OCI-LY7 (cell line): ENCODE measurements at regions not wholly inside any gene's neighbourhood (a gene's known extent, or its start where the extent isn't known, plus 50 kb on each side); places are given as distances from the start of the nearest gene placed in this dataset. TPM values are rescaled to one million over a fixed set of nuclear protein-coding genes. Genes with fewer than 3 reads are reported as not detected.

ENCODE experiments used
- BruUV-seq: library from RNA; stranded (reverse); fragments of 400-500 nt; replicated peaks from 2 replicates; lab custom pipeline; 2021; lab: Mats Ljungman, UMichigan
- CTCF ChIA-PET: fragments of 300-600 bp; sonication (Branson Sonifier 250); formaldehyde crosslinking; loops from one replicate; lab custom pipeline; 2022; ENCODE audit warnings: antibody characterized with exemption; ENCODE audit not compliant: unreplicated experiment; lab: Charles Lee
- POLR2A ChIA-PET: fragments of 300-600 bp; sonication (Branson Sonifier 250); formaldehyde crosslinking; loops from one replicate; lab custom pipeline; 2022; ENCODE audit warnings: antibody characterized with exemption; lab: Charles Lee
- DNase-seq: peaks from one replicate; pipeline ENCODE4 v3.0.0-alpha.2; 2015; ENCODE audit warnings: low spot score
- H2AFZ ChIP-seq: fragments of 200-600 bp; sonication (generic), shearing (Covaris generic); 2 replicates; pipeline ENCODE4 v1.6.1; 2014; ENCODE audit warnings: mild to moderate bottlenecking, antibody characterized with exemption, low read length, moderate library complexity
- H3K27ac ChIP-seq: fragments of 200-600 bp; sonication (generic); 2 replicates; pipeline ENCODE4 v1.5.1; 2014; ENCODE audit warnings: mixed run types, low read depth, mild to moderate bottlenecking, moderate library complexity, low read length, inconsistent platforms; ENCODE audit not compliant: poor library complexity, severe bottlenecking
- H3K36me3 ChIP-seq: fragments of 200-600 bp; sonication (generic); 2 replicates; pipeline ENCODE4 v1.6.1; 2014; ENCODE audit warnings: mild to moderate bottlenecking, antibody characterized with exemption, low read length, moderate library complexity, mixed read lengths; ENCODE audit not compliant: insufficient read depth
- H3K4me1 ChIP-seq: fragments of 200-600 bp; sonication (generic); 2 replicates; pipeline ENCODE4 v1.5.1; 2014; ENCODE audit warnings: mild to moderate bottlenecking, low read length; ENCODE audit not compliant: insufficient read depth, poor library complexity, severe bottlenecking
- H3K4me2 ChIP-seq: fragments of 200-600 bp; sonication (generic); 2 replicates; pipeline ENCODE4 v1.6.1; 2014; ENCODE audit warnings: mild to moderate bottlenecking, low read length
- H3K4me3 ChIP-seq: fragments of 200-600 bp; sonication (generic); 2 replicates; pipeline ENCODE4 v1.5.1; 2014; ENCODE audit warnings: mild to moderate bottlenecking, low read depth, low read length; ENCODE audit not compliant: poor library complexity, severe bottlenecking
- H3K79me2 ChIP-seq: fragments of 200-600 bp; sonication (generic); 2 replicates; pipeline ENCODE4 v1.6.1; 2016; ENCODE audit warnings: low read depth, mild to moderate bottlenecking, low read length, moderate library complexity, mixed read lengths; ENCODE audit not compliant: insufficient read depth
- H3K9me2 ChIP-seq: fragments of 200-600 bp; sonication (generic); 2 replicates; pipeline ENCODE4 v1.6.1; 2016; ENCODE audit warnings: mild to moderate bottlenecking, low read length, mixed read lengths; ENCODE audit not compliant: insufficient read depth
- H3K9me3 ChIP-seq: fragments of 200-600 bp; sonication (generic); 2 replicates; pipeline ENCODE4 v1.6.1; 2014; ENCODE audit warnings: mild to moderate bottlenecking, mixed run types, low read length, mixed read lengths
- H4K20me1 ChIP-seq: fragments of 200-600 bp; sonication (generic); 2 replicates; pipeline ENCODE4 v1.6.1; 2014; ENCODE audit warnings: mild to moderate bottlenecking, antibody characterized with exemption, low read length, moderate library complexity, mixed read lengths; ENCODE audit not compliant: insufficient read depth
- EZH2phosphoT487 ChIP-seq: fragments of 200-600 bp; sonication (generic); IDR thresholded peaks from 2 replicates; pipeline ENCODE4 v1.6.1; 2018; ENCODE audit warnings: low read depth, borderline replicate concordance, mild to moderate bottlenecking, mixed run types, antibody characterized with exemption, low read length, moderate library complexity, mixed read lengths
- intact Hi-C: fragments of 100-400 bp; cut with micrococcal nuclease; formaldehyde crosslinking; loops from one replicate; pipeline ENCODE4 v1.10.0; 2022; ENCODE audit not compliant: unreplicated experiment
- microRNA-seq: library from miRNA; unstranded; fragments of <30 nt; microRNA quantifications from one replicate; pipeline ENCODE4 v1.2.0, GENCODE V29; 2022; ENCODE audit warnings: borderline replicate concordance
- small RNA-seq: library from RNA; depleted of rRNA; stranded (forward); fragments of <200 nt; gene quantifications from one replicate; pipeline ENCODE3, GENCODE V24; 2014
- TF ChIP-seq, protein P1 (sequence below): fragments of 200-600 bp; sonication (generic); conservative IDR thresholded peaks from 2 replicates; pipeline ENCODE4 v1.5.1; 2014; ENCODE audit warnings: mild to moderate bottlenecking, antibody characterized with exemption, low read length, moderate library complexity, mixed read lengths

DNA sequence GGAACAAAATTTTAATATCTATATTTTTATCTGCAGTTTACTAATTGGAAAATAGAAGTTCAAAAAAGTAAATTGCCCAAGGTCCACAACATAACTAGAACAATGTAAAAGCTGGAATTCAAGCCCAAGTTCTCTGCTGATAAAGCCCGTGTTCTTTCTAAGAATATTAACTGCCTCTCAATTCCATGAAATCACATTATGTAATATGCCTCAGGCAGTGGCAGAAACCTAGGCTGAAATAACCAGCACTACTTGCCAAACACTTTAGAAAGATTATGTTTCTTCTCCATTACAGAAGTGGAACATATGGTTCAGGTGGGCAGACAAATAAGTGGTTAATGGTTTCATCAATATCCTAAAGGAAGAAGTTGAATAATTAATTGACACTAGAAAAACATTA lies 56.7 kb upstream of the ADGRL3 start:
- TF ChIP-seq, protein P1, sequence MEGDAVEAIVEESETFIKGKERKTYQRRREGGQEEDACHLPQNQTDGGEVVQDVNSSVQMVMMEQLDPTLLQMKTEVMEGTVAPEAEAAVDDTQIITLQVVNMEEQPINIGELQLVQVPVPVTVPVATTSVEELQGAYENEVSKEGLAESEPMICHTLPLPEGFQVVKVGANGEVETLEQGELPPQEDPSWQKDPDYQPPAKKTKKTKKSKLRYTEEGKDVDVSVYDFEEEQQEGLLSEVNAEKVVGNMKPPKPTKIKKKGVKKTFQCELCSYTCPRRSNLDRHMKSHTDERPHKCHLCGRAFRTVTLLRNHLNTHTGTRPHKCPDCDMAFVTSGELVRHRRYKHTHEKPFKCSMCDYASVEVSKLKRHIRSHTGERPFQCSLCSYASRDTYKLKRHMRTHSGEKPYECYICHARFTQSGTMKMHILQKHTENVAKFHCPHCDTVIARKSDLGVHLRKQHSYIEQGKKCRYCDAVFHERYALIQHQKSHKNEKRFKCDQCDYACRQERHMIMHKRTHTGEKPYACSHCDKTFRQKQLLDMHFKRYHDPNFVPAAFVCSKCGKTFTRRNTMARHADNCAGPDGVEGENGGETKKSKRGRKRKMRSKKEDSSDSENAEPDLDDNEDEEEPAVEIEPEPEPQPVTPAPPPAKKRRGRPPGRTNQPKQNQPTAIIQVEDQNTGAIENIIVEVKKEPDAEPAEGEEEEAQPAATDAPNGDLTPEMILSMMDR, result no peak
- TF ChIP-seq EZH2phosphoT487, result no peak
- Histone ChIP-seq H3K4me3 (no peak overlapping the region), H3K9me3 (no peaks in the 10 kb centered on the region), H2AFZ (no peak overlapping the region), H3K9me2 (no peaks in the 10 kb centered on the region), H3K4me2 (no peak overlapping the region), H3K36me3 (no peaks in the 10 kb centered on the region), H3K4me1 (no peaks in the 10 kb centered on the region), H3K27ac (no peak overlapping the region), H4K20me1 (no peaks in the 10 kb centered on the region), H3K79me2 (no peaks in the 10 kb centered on the region)
- ChIA-PET CTCF (no interaction called here), POLR2A (no interaction called here)
- BruUV-seq, result no TSS peak
- intact Hi-C loops, result no loop called here
- no peak for DNase-seq

DNA sequence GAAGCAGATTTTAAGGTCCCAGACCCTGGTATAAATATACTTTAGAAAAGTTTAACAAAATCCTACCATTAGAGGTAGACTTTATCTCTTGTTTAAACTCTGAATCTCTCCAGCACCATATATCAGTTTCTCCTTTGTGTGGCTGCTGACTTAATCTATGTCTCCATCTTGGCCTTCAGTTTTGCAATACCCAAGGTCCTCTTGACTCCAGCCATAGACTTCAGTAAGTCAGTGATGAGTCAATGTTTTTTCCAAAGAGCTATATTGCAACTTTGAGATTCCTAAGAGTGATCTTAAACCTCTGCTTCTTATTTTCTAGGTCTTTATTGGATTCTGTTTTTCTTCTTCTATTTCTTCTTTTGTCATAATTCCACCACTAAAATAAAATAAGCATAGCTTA lies 50.8 kb upstream of the ADGRL3 start:
- Histone ChIP-seq H3K4me3 (no peak overlapping the region), H2AFZ (no peak overlapping the region), H3K4me2 (no peak overlapping the region), H3K36me3 (no peaks in the 10 kb centered on the region), H3K9me3 (no peaks in the 10 kb centered on the region), H3K27ac (no peak overlapping the region), H3K79me2 (no peaks in the 10 kb centered on the region), H3K9me2 (no peaks in the 10 kb centered on the region), H4K20me1 (no peaks in the 10 kb centered on the region), H3K4me1 (no peaks in the 10 kb centered on the region)
- ChIA-PET POLR2A (interaction anchor here (0.7 kb wide), 2 partner anchors 60 to 1270 kb away, joined by 3 read pairs; no protein-coding TSS in a partner anchor), CTCF (no interaction called here)
- DNase-seq, result no peak
- intact Hi-C loops, result no loop called here
- no TSS peak for BruUV-seq
- TF ChIP-seq, protein P1, result no peak
- TF ChIP-seq EZH2phosphoT487, result no peak

Small RNAs in the stretch of these regions (microRNA-seq; reads per million reads assigned to microRNA genes)
- gene MIR548AG1, result not detected

Small RNAs in the stretch of these regions (small RNA-seq; reads per million reads assigned to genes)
- gene MIR548AG1 (not detected), gene RF00019 (not detected), gene RNU6-1325P (not detected)
